ENCODE measurements at regions not wholly inside any gene's neighbourhood (a gene's known extent, or its start where the extent isn't known, plus 50 kb on each side); places are given as distances from the start of the nearest gene placed in this dataset.

GRCh38 chr3:194051366-194052149 is 84.4 kb upstream of the HES1 start:
- no peaks in the 10 kb centered on the region for H3K9me2 ChIP-seq (ENCODE audit: insufficient read depth)
- H3K9me3 ChIP-seq (ENCODE audit: control insufficient read depth in 1 of 2, insufficient read depth in 1 of 2, low read depth in 1 of 2, low read length in 2 of 2) = peaks cover 0 to 8% of the 10 kb centered on the region in 2 experiments; a peak in 1 of 4 replicates
- RAD21 ChIA-PET (ENCODE audit: low non-redundant PET in 1 of 2, low total read pairs in 2 of 2, uncharacterized antibody in 2 of 2, unreplicated experiment in 2 of 2) = no interaction called here
- H4K20me1 ChIP-seq (ENCODE audit: insufficient read depth) = no peaks in the 10 kb centered on the region
- H2AFZ ChIP-seq (ENCODE audit: low read depth, low read length, poor library complexity, severe bottlenecking) = no peak overlapping the region
- H3K79me2 ChIP-seq (ENCODE audit: insufficient read depth, low read length) = no peaks in the 10 kb centered on the region
- no peak for ATAC-seq
- H3K27me3 ChIP-seq (ENCODE audit: insufficient read depth, low read length) = no peaks in the 10 kb centered on the region
- H3K4me3 ChIP-seq (replicated peaks in 1 of 2; ENCODE audit: low read depth in 1 of 2, low read length in 2 of 2) = no peak overlapping the region
- intact Hi-C loops (cut with micrococcal nuclease) = no loop called here
- H3K9ac ChIP-seq (ENCODE audit: low read length) = no peak overlapping the region
- no TSS peak for BruUV-seq (replicated peaks)
- TF ChIP-seq FOSL1 (IDR thresholded peaks at IDR 0.05; ENCODE audit: low read depth) (no peak), SIN3A (IDR thresholded peaks at IDR 0.05; ENCODE audit: low read depth) (no peak), CBX3 (IDR thresholded peaks at IDR 0.05; ENCODE audit: low read depth) (no peak), ZNF274 (IDR thresholded peaks at IDR 0.05; ENCODE audit: low read depth, low read length) (no peak), MAX (IDR thresholded peaks at IDR 0.05) (no peak), EZH2 (IDR thresholded peaks at IDR 0.05) (no peak)
- TF ChIP-seq, protein P1, sequence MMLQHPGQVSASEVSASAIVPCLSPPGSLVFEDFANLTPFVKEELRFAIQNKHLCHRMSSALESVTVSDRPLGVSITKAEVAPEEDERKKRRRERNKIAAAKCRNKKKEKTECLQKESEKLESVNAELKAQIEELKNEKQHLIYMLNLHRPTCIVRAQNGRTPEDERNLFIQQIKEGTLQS (IDR thresholded peaks at IDR 0.05) = no peak
- DNase-seq (ENCODE audit: low read depth, low spot score) = no peak
- CTCF ChIA-PET = no interaction called here
- no peak overlapping the region for H3K27ac ChIP-seq (ENCODE audit: low read depth, low read length)
- H3K4me2 ChIP-seq (ENCODE audit: low read length) = no peak overlapping the region
- peaks cover 2 to 4% of the 10 kb centered on the region in 2 experiments; a peak in 3 of 4 replicates for H3K4me1 ChIP-seq (ENCODE audit: control insufficient read depth in 1 of 2, insufficient read depth in 2 of 2, low read length in 2 of 2)
- POLR2A ChIA-PET = no interaction called here
- H3K36me3 ChIP-seq (ENCODE audit: control insufficient read depth in 1 of 2, insufficient read depth in 2 of 2, low read length in 2 of 2) = no peaks in the 10 kb centered on the region

DNA sequence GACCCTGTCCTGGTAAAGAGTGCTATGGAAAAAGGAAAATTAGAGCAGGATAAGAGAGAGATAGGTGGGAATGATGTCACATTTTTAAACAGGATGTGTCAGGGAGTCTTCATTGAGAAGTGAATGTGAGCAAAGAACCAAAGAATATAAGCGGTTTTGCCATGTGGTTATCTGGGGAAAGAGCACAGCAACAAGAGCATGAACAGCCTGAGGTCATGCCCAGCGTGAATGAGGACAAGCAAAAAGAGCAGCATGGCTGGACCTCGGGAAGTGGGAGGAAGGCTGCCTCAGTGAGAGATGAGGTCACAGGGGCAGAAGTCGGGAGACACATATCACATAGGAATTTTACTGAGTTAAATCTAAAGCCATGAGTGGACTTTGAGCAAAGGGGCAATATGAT is 82.8 kb upstream of the HES1 start:
- no peaks in the 10 kb centered on the region for H3K36me3 ChIP-seq (ENCODE audit: control insufficient read depth in 1 of 2, insufficient read depth in 2 of 2, low read length in 2 of 2)
- H3K4me1 ChIP-seq (ENCODE audit: control insufficient read depth in 1 of 2, insufficient read depth in 2 of 2, low read length in 2 of 2) = peaks cover 7 to 8% of the 10 kb centered on the region in 2 experiments; a peak in 3 of 4 replicates
- H3K4me2 ChIP-seq (ENCODE audit: low read length) = no peak overlapping the region
- intact Hi-C loops (cut with micrococcal nuclease) = no loop called here
- no peak overlapping the region for H3K4me3 ChIP-seq (replicated peaks in 1 of 2; ENCODE audit: low read depth in 1 of 2, low read length in 2 of 2)
- no peak for DNase-seq (ENCODE audit: low read depth, low spot score)
- ATAC-seq = no peak
- H2AFZ ChIP-seq (ENCODE audit: low read depth, low read length, poor library complexity, severe bottlenecking) = no peak overlapping the region
- no peaks in the 10 kb centered on the region for H3K9me2 ChIP-seq (ENCODE audit: insufficient read depth)
- peaks cover 0 to 8% of the 10 kb centered on the region in 2 experiments; a peak in 1 of 4 replicates for H3K9me3 ChIP-seq (ENCODE audit: control insufficient read depth in 1 of 2, insufficient read depth in 1 of 2, low read depth in 1 of 2, low read length in 2 of 2)
- H3K79me2 ChIP-seq (ENCODE audit: insufficient read depth, low read length) = no peaks in the 10 kb centered on the region
- no peak overlapping the region for H3K27ac ChIP-seq (ENCODE audit: low read depth, low read length)
- ChIA-PET RAD21 (ENCODE audit: low non-redundant PET in 1 of 2, low total read pairs in 2 of 2, uncharacterized antibody in 2 of 2, unreplicated experiment in 2 of 2) (no interaction called here), CTCF (no interaction called here), POLR2A (no interaction called here)
- BruUV-seq (replicated peaks) = no TSS peak
- H3K27me3 ChIP-seq (ENCODE audit: insufficient read depth, low read length) = no peaks in the 10 kb centered on the region
- no peaks in the 10 kb centered on the region for H4K20me1 ChIP-seq (ENCODE audit: insufficient read depth)
- no peak overlapping the region for H3K9ac ChIP-seq (ENCODE audit: low read length)
- no peak for TF ChIP-seq ZNF274 (IDR thresholded peaks at IDR 0.05; ENCODE audit: low read depth, low read length)
- TF ChIP-seq, protein P1 (IDR thresholded peaks at IDR 0.05) = no peak
